Inflammatory macrophage treated with lipopolysaccharide for 1 hour (primary cell): ENCODE measurements at regions not wholly inside any gene's neighbourhood (a gene's known extent, or its start where the extent isn't known, plus 50 kb on each side); places are given as distances from the start of the nearest gene placed in this dataset.
A peak's percentile ranks its signal among the peaks of the same experiment; 100 is the strongest.
"Not testable (repeated sequence)": the region's sequence is repeated elsewhere in the genome, so short reads cannot be mapped to it uniquely, and the experiment has no call there.

Experiments
- DNase-seq, 2 donors: peaks; one replicate each; pipeline ENCODE4 v3.0.0-alpha.2; 2020 to 2022

- DNase-seq, result no peak
Observed at GRCh38 chr17:73899839-73900238, 255.6 kb upstream of the SDK2 start.

- no peak for DNase-seq
Observed at GRCh38 chr17:73900516-73900915, 256.3 kb upstream of the SDK2 start.

GRCh38 chr17:73901249-73901648 is 257.0 kb upstream of the SDK2 start:
- no peak for DNase-seq

GRCh38 chr17:73901661-73902415 is 257.6 kb upstream of the SDK2 start:
- DNase-seq, result peak; percentile 40 to 62

- DNase-seq, result peak; percentile 3 to 42
Observed at GRCh38 chr17:73902416-73903181, 258.4 kb upstream of the SDK2 start.

- DNase-seq, result no peak
Observed at GRCh38 chr17:73906896-73907870, 262.9 kb upstream of the SDK2 start.

- no peak for DNase-seq
Observed at GRCh38 chr17:73909186-73909585, 264.9 kb upstream of the SDK2 start.

- no peak for DNase-seq
Observed at GRCh38 chr17:73910206-73910605, 266.0 kb upstream of the SDK2 start.

- DNase-seq, result no peak
Observed at GRCh38 chr17:73910821-73911515, 266.7 kb upstream of the SDK2 start.

- DNase-seq, result peak; percentile 17 to 26
Observed at GRCh38 chr17:73911726-73912372, 267.6 kb upstream of the SDK2 start.

GRCh38 chr17:73912373-73912746 is 268.1 kb upstream of the SDK2 start:
- no peak for DNase-seq

GRCh38 chr17:73914536-73915274 is 270.5 kb upstream of the SDK2 start:
- no peak for DNase-seq

- not testable (repeated sequence) for DNase-seq
Observed at GRCh38 chr17:73919033-73919432, 274.8 kb upstream of the SDK2 start.

GRCh38 chr17:73921306-73921705 is 277.1 kb upstream of the SDK2 start:
- DNase-seq, result no peak

- no peak for DNase-seq
Observed at GRCh38 chr17:73924114-73924908, 279.2 kb upstream of the RPL38 start.

- DNase-seq, result no peak
Observed at GRCh38 chr17:73924909-73925186, 278.6 kb upstream of the RPL38 start.

- no peak for DNase-seq
Observed at GRCh38 chr17:73929860-73930430, 273.5 kb upstream of the RPL38 start.

- no peak for DNase-seq
Observed at GRCh38 chr17:73932216-73932749, 271.2 kb upstream of the RPL38 start.

GRCh38 chr17:73933164-73933766 is 270.2 kb upstream of the RPL38 start:
- DNase-seq, result no peak

GRCh38 chr17:73933871-73934270 is 269.6 kb upstream of the RPL38 start:
- DNase-seq, result no peak
